Colon (tissue), 2 donors: ENCODE measurements at regions not wholly inside any gene's neighbourhood (a gene's known extent, or its start where the extent isn't known, plus 50 kb on each side); places are given as distances from the start of the nearest gene placed in this dataset.
"Not testable (repeated sequence)": the region's sequence is repeated elsewhere in the genome, so short reads cannot be mapped to it uniquely, and the experiment has no call there.

Experiments
- FAIRE-seq: peaks from 2 replicates; lab custom pipeline; 2012; peaks lifted over from hg19 to GRCh38; lab: Jason Lieb, UNC
- donor health status: control.
- donor health status: control.

DNA sequence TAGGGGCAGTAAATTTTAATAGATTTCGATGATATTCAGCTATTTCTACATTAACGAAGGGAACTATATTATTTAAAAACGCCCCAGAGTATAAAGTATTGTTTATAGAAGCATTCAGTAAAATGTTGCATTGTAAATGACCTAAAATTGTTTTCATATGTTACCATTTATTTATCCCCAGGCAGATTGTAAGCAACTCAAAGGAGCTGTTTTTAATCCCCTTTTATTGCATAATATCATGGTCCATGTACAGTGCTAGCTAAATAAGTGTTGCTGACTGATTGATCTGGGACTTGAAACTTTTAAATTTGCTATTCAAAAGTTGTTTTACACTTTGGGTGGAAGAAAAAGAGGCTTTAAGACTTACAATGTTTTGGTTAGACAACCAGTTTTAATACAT, 199.0 kb upstream of the SLC38A2 start:
- no peak for FAIRE-seq

- no peak for FAIRE-seq
These were observed 197.4 kb upstream of the SLC38A2 start for GRCh38 chr12:46569826-46570439.

DNA sequence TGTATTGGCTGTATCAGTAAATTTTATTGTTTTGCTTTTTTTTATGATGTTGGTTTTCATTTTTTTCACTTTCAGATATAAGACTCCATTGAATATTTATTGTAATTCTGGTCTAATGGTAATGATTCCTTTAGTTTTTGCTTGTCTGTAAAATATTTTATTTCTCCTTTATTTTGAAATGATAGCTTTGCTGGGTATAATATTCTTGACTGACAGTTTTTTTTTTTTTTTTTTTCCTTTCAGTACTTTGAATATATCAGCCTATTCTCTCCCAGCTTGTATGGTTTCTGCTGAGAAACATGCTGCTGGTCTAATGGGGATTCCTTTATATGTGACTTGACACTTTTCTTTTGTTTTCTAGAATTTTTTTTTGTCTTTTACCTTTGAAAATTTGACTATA, 195.1 kb upstream of the SLC38A2 start:
- FAIRE-seq: no peak

- no peak for FAIRE-seq
These were observed 190.2 kb upstream of the SLC38A2 start for GRCh38 chr12:46562625-46563225.

DNA sequence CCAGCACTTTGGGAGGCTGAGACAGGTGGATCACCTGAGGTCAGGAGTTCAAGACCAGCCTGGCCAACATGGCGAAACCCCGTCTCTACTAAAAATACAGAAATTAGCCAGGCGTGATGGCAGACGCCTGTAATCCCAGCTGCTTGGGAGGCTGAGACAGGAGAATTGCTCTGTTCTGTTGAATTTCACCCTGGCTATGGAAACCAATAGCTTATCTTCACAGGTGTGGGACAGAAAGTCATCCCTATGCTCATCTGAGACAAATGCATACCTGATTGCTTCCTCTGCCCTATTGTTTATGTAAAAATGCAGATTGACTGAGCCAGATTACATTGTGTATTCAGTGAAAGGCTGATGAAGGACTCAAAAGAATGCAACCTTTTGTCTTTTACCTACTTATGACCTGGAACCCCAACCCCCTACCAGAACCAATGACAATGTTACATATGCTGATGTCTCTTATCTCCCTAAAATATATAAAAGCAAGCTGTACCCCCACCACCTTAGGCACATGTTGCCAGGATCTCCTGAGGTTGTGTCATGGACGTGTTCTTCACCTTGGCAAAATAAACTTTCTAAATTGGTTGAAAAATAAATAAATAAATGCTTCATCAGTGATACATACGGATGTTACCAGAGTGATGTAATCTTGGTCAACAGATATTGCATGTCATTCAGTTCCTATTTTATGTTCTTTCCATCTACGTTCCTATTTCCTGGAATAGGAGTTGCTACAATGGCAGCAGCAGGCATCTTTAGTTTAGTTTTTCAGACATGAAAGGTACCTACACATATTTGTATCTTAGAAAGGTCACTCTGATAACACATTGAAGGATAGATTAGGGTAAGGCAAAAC, 189.4 kb upstream of the SLC38A2 start:
- not testable (repeated sequence) for FAIRE-seq

DNA sequence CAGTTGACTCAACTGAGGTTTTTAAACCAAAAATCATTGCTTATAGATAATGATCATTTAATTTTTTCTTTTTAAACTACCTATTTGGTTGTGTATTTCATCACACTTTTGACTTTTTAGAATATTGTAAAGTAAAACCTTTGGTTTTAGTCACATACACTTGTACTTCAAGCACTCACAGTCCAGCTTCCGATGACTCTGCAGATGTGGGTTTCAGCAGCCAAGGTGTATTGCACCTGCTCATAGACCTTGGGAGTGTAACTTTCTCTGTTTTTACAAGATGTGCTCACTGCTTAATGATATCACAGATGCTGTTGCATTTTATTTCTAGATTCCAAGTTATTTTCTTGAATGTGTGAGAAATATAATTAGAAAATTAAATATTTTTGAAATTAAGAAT, 188.3 kb upstream of the SLC38A2 start:
- FAIRE-seq: no peak

- no peak for FAIRE-seq
These were observed 187.5 kb upstream of the SLC38A2 start for GRCh38 chr12:46560089-46560488.

- FAIRE-seq: no peak
These were observed 186.7 kb upstream of the SLC38A2 start for GRCh38 chr12:46559311-46559710.

DNA sequence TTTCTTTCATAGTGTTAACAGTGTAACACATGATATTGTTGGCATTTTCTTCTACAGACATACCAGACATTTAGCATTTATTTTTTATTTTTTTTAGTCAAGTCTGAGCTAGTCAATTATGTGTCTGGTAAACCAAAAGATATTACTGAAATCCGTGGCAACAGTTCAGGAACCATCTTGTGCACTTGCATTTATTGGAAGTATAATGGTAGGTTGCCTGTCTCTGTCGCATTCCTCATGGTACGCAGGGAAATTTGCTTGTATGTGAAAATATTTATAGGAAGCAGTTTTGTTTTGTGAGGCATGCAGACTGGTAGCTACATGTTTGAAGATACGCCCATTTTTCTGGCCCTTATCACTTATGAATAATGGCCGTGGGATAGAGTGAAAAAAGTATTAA, 186.1 kb upstream of the SLC38A2 start:
- FAIRE-seq: no peak

DNA sequence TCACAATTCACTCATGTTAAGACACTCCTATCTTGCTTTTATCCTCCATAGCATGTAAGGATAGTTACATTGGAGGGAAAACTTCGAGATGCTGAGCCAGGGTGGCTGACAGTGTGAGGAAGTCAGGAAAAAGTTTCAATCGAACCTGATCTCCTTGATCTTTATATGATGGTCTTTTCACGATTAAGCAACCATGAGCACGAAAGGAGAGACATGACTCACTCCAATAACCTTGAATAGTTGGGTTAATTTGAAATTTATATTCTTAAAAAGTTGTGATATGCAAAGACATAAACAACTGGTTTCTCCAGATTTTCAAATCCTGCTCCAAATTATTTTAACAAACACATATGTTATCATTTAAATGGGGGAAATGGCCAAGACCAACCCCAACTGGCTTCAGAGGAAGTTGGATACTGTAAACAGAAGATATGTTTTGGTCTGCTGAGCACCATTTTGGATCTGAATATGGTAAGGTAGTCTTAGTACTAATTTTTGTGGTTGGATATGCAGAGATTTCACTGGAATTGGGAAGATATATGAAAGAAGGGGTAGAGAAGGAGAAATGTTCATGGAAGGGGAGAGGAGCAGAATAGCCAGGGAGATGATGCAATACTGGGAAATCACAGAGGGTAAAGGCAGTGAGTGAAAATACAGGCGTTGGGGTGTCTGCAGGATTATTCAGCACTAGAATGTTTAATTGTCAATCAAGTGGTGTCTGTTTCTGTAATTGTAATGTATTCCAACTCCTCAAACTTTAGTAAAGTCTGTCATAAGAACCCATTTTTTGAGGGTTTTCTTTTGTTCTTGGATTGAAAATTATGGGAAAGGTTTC, 185.2 kb upstream of the SLC38A2 start:
- FAIRE-seq: no peak

GRCh38 chr12:46556819-46557524, 184.4 kb upstream of the SLC38A2 start:
- no peak for FAIRE-seq

GRCh38 chr12:46556105-46556559, 183.6 kb upstream of the SLC38A2 start:
- FAIRE-seq: no peak

DNA sequence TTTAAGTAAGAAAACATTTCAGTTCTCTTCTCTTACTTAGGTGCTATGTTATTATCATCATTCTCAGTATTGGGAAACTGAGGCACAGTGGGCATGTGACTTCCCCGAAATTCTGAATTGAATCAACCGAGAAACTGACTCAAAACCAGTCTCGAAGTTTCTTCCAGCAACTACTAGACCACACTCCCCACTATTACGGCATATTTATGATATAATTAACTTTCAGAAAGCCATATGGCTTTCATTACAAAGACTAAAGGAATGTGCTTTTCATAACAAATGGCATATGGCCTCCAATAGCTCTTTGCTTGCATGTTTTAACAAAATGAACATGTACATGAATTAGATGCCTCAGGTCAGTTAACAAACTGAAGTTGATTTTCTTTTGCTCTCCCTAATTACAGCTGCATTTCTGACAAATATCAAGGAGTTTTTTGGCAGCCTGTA, 182.9 kb upstream of the SLC38A2 start:
- no peak for FAIRE-seq

DNA sequence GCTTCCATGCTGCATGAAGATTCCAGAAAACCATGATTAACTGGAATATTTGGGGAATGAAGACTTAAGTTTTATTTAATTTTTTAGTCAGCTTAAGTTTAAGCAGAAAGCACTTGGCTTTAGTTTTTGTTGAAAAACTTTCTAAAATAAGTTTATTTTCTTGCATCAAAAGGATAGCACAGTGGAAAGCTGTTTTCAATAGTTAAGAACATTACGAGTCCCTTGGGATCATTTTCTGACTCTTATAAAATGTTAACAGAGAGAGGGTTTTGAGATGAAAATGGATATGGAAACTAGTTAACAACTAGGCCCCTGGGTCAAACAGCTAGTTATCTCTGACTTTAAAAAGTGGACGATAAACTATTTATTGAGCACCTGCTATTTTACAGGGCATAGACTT, 181.9 kb upstream of the SLC38A2 start:
- FAIRE-seq: no peak

DNA sequence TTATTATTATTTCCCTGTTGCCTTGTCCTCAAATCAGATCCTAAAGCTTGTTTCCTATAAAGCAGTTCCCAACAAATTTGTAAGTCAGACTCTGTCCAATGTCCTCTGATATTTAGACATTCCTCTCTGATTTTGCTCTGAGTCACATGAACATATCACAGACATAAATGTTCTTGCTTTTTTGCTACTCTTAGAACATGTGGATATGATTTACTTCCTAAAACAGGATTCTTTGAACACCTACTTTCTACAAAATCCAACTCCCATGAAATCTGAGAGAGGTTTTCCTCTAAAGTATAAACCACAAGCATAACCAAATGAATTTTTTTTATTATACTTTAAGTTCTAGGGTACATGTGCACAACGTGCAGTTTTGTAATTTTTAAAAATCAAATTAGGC, 181.3 kb upstream of the SLC38A2 start:
- no peak for FAIRE-seq

DNA sequence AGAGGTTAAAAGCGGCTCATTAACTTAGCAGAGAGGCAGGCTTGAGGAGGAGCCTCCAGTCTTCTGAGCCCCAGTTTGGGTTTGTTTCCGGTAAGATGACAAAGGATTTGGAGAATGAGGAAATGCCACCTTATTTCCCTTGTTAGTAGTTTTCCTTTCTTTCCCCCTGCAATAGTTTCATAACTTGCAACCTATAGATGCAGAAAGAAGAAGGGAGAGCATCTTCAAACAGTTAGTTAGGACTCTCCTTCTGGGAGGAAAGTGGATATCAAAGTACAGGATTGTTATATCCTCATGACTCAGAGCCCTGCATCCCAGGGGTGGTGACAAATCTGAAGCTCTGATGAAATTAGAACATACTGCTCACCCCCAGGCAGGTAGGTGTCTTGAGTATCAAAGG, 180.7 kb upstream of the SLC38A2 start:
- FAIRE-seq: no peak

DNA sequence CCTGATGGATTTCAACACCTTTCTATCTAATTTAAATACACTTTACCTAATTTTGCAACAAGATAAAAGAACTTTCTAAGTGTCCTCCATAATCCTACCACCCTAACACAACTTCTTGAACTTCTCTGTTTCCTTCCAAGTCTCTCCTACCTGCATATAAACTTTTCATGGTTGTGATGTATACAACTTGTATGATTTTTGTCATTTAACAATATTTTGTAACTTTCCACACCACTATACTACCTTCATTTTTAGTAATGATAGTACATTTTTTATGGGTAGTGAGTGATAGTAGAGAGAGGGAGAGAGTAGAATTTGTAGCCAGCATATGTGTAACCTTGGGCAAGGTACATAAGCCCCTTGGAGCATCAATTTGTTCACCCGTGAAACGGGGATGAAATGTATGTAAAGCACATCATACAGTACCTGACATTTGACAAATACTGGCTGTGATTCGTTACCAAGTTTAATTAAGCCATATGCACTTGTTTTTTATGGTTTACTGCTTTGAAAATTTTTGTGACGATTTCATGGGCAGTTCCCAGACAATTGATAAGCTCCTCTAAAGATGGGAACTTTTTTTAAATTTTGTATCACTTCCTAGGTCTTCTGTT, 177.8 kb upstream of the SLC38A2 start:
- FAIRE-seq: no peak

GRCh38 chr12:46549527-46550265, 177.1 kb upstream of the SLC38A2 start:
- no peak for FAIRE-seq

- FAIRE-seq: no peak
These were observed 176.1 kb upstream of the SLC38A2 start for GRCh38 chr12:46548605-46549071.
